ENCODE measurements at regions not wholly inside any gene's neighbourhood (a gene's known extent, or its start where the extent isn't known, plus 50 kb on each side); places are given as distances from the start of the nearest gene placed in this dataset.

DNA sequence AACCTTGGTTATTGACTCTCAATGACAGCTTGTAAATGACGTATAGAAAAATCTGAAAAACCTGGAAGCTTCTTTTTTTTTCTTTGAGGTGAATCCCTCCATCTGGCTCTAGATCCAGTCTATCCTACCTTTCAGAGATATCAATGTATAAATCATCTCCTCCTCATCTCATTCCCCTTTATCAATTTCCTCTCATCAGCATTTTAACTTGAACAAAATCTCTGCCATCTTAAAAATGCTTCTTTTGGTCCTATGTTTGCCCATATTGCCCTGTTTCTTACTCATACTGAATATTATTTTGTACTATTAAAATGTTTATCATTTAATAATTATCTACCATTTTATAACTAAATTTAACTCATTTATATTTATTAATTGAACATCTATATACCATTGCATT, 306.7 kb upstream of the TSHZ2 start:
- Histone ChIP-seq H3K9me3 (no peaks in the 10 kb centered on the region), H3K4me1 (no peaks in the 10 kb centered on the region), H3K27me3 (replicated peaks; ENCODE audit: control insufficient read depth, insufficient read depth, low read length) (no peaks in the 10 kb centered on the region; the same call in 1 of the 2 replicates), H3K36me3 (ENCODE audit: control insufficient read depth, insufficient read depth, low read length) (no peaks in the 10 kb centered on the region), H3K4me3 (ENCODE audit: low read depth, low read length) (no peak overlapping the region)
- H3K9me3 Mint-ChIP-seq (ENCODE audit: unreplicated experiment): no peaks in the 10 kb centered on the region
- DNase-seq: no peak
- peaks cover 9% of the 10 kb centered on the region for H3K27me3 Mint-ChIP-seq (ENCODE audit: insufficient read depth, unreplicated experiment)
- ChIA-PET POLR2A (no interaction called here), CTCF (no interaction called here)
- TF ChIP-seq, protein P1, sequence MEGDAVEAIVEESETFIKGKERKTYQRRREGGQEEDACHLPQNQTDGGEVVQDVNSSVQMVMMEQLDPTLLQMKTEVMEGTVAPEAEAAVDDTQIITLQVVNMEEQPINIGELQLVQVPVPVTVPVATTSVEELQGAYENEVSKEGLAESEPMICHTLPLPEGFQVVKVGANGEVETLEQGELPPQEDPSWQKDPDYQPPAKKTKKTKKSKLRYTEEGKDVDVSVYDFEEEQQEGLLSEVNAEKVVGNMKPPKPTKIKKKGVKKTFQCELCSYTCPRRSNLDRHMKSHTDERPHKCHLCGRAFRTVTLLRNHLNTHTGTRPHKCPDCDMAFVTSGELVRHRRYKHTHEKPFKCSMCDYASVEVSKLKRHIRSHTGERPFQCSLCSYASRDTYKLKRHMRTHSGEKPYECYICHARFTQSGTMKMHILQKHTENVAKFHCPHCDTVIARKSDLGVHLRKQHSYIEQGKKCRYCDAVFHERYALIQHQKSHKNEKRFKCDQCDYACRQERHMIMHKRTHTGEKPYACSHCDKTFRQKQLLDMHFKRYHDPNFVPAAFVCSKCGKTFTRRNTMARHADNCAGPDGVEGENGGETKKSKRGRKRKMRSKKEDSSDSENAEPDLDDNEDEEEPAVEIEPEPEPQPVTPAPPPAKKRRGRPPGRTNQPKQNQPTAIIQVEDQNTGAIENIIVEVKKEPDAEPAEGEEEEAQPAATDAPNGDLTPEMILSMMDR (IDR thresholded peaks at IDR 0.05; ENCODE audit: insufficient read depth in 1 of 2, low read depth in 1 of 2, low read length in 1 of 2, severe bottlenecking in 1 of 2, unreplicated experiment in 1 of 2): no peak
- no TSS peak for BruUV-seq (replicated peaks)
- no peaks in the 10 kb centered on the region for H3K36me3 Mint-ChIP-seq (ENCODE audit: insufficient read depth, unreplicated experiment)
- H3K4me1 Mint-ChIP-seq (ENCODE audit: low read depth, unreplicated experiment): no peaks in the 10 kb centered on the region
- intact Hi-C loops (cut with micrococcal nuclease; ENCODE audit: unreplicated experiment): no loop called here
- no peak overlapping the region for H3K4me3 Mint-ChIP-seq (ENCODE audit: unreplicated experiment)
- no peak overlapping the region for H3K27ac Mint-ChIP-seq (ENCODE audit: unreplicated experiment)

DNA sequence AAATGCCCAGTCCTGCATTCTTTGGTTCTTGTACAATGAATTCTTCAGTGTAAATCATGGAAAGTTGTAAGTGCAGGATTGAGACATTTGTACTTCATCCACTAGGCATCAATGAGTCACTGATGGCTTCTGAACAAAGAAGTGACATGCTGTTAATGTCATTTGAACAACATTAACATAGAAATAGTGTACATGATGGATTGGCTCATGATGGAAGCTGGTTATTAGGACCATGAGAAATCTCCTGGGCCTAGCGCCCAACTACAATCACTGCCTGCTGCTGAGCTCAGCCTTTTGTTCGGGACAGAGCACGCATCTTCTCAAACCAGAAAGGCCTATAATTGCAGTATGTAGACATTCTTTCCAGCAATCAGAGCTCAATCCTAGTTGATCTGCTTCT, 316.8 kb upstream of the TSHZ2 start:
- CTCF ChIA-PET: no interaction called here
- H3K36me3 ChIP-seq (ENCODE audit: control insufficient read depth, insufficient read depth, low read length): no peaks in the 10 kb centered on the region
- intact Hi-C loops (cut with micrococcal nuclease; ENCODE audit: unreplicated experiment): no loop called here
- peaks cover 3% of the 10 kb centered on the region; the same call in 1 of the 2 replicates for H3K4me1 ChIP-seq
- peaks cover 16% of the 10 kb centered on the region for H3K27me3 Mint-ChIP-seq (ENCODE audit: insufficient read depth, unreplicated experiment)
- POLR2A ChIA-PET: no interaction called here
- H3K36me3 Mint-ChIP-seq (ENCODE audit: insufficient read depth, unreplicated experiment): no peaks in the 10 kb centered on the region
- H3K4me1 Mint-ChIP-seq (ENCODE audit: low read depth, unreplicated experiment): no peaks in the 10 kb centered on the region
- no TSS peak for BruUV-seq (replicated peaks)
- H3K9me3 Mint-ChIP-seq (ENCODE audit: unreplicated experiment): no peaks in the 10 kb centered on the region
- TF ChIP-seq, protein P1 (IDR thresholded peaks at IDR 0.05; ENCODE audit: insufficient read depth in 1 of 2, low read depth in 1 of 2, low read length in 1 of 2, severe bottlenecking in 1 of 2, unreplicated experiment in 1 of 2): no peak
- no peak for DNase-seq
- H3K27me3 ChIP-seq (replicated peaks; ENCODE audit: control insufficient read depth, insufficient read depth, low read length): no peaks in the 10 kb centered on the region
- no peak overlapping the region for H3K27ac Mint-ChIP-seq (ENCODE audit: unreplicated experiment)
- H3K9me3 ChIP-seq: no peaks in the 10 kb centered on the region
- H3K4me3 Mint-ChIP-seq (ENCODE audit: unreplicated experiment): no peak overlapping the region
- no peak overlapping the region for H3K4me3 ChIP-seq (ENCODE audit: low read depth, low read length)

DNA sequence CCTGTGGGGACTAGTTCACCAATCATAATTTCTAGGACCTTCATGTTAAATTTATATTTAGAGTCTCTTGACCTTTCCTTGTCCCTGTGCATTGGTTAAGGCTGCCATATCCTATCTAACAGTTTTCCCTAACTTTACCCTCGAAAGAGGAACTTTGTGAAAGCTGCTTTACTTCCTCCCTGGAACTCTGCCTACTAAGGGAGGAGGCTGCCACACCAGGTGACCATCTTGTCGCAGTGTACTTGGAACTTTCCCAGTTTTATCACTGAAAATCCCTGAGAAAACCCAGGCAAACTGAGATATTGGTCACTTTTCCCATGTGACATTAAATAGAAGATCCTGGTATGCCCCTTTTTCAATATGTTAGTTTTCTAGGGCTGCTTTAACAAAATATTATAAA, 317.6 kb upstream of the TSHZ2 start:
- peaks cover 11% of the 10 kb centered on the region for H3K27me3 Mint-ChIP-seq (ENCODE audit: insufficient read depth, unreplicated experiment)
- TF ChIP-seq, protein P1 (IDR thresholded peaks at IDR 0.05; ENCODE audit: insufficient read depth in 1 of 2, low read depth in 1 of 2, low read length in 1 of 2, severe bottlenecking in 1 of 2, unreplicated experiment in 1 of 2): no peak
- H3K4me1 Mint-ChIP-seq (ENCODE audit: low read depth, unreplicated experiment): no peaks in the 10 kb centered on the region
- no peaks in the 10 kb centered on the region for H3K36me3 Mint-ChIP-seq (ENCODE audit: insufficient read depth, unreplicated experiment)
- Histone ChIP-seq H3K4me3 (ENCODE audit: low read depth, low read length) (no peak overlapping the region), H3K36me3 (ENCODE audit: control insufficient read depth, insufficient read depth, low read length) (no peaks in the 10 kb centered on the region), H3K27me3 (replicated peaks; ENCODE audit: control insufficient read depth, insufficient read depth, low read length) (no peaks in the 10 kb centered on the region), H3K4me1 (peaks cover 3% of the 10 kb centered on the region; the same call in 1 of the 2 replicates), H3K9me3 (no peaks in the 10 kb centered on the region)
- ChIA-PET POLR2A (no interaction called here), CTCF (no interaction called here)
- H3K27ac Mint-ChIP-seq (ENCODE audit: unreplicated experiment): no peak overlapping the region
- H3K9me3 Mint-ChIP-seq (ENCODE audit: unreplicated experiment): no peaks in the 10 kb centered on the region
- H3K4me3 Mint-ChIP-seq (ENCODE audit: unreplicated experiment): no peak overlapping the region
- intact Hi-C loops (cut with micrococcal nuclease; ENCODE audit: unreplicated experiment): no loop called here
- no TSS peak for BruUV-seq (replicated peaks)
- DNase-seq: no peak
